Neural progenitor cell (in vitro differentiated cells): ENCODE measurements at regions not wholly inside any gene's neighbourhood (a gene's known extent, or its start where the extent isn't known, plus 50 kb on each side); places are given as distances from the start of the nearest gene placed in this dataset.
"Not testable (repeated sequence)": the region's sequence is repeated elsewhere in the genome, so short reads cannot be mapped to it uniquely, and the experiment has no call there.

ENCODE experiments used
- DNase-seq: peaks from one replicate; pipeline ENCODE4 v3.0.0-alpha.2; 2016; ENCODE audit warnings: low spot score
- H2AFZ ChIP-seq: fragments of 200-600 bp; sonication (generic); replicated peaks from 2 replicates; pipeline ENCODE4 v1.6.1; 2016; ENCODE audit warnings: antibody characterized with exemption
- H3F3A ChIP-seq: fragments of 200-600 bp; sonication (generic); 2 replicates; pipeline ENCODE4 v1.6.1; 2016; ENCODE audit warnings: antibody characterized with exemption, low read depth
- H3K27ac ChIP-seq: fragments of 200-600 bp; sonication (generic); 2 replicates; pipeline ENCODE4 v1.5.1; 2016; ENCODE audit warnings: mild to moderate bottlenecking
- H3K27me3 ChIP-seq: fragments of 200-600 bp; sonication (generic); 2 replicates; pipeline ENCODE4 v1.6.1; 2016; ENCODE audit warnings: mild to moderate bottlenecking, moderate library complexity
- H3K36me3 ChIP-seq: fragments of 200-600 bp; sonication (generic); 2 replicates; pipeline ENCODE4 v1.5.1; 2016
- H3K4me1 ChIP-seq: fragments of 200-600 bp; sonication (generic); 2 replicates; pipeline ENCODE4 v1.6.1; 2016; ENCODE audit warnings: mixed run types
- H3K4me2 ChIP-seq: fragments of 200-600 bp; sonication (generic); 2 replicates; pipeline ENCODE4 v1.6.1; 2016
- H3K4me3 ChIP-seq: fragments of 200-600 bp; sonication (generic); 2 replicates; pipeline ENCODE4 v1.5.1; 2016
- H3K79me2 ChIP-seq: fragments of 200-600 bp; sonication (generic); 2 replicates; pipeline ENCODE4 v1.6.1; 2016; ENCODE audit warnings: low read depth
- H3K9ac ChIP-seq: fragments of 200-600 bp; sonication (generic); 2 replicates; pipeline ENCODE4 v1.6.1; 2016
- H3K9me3 ChIP-seq: fragments of 200-600 bp; sonication (generic); 2 replicates; pipeline ENCODE4 v1.5.1; 2016; ENCODE audit warnings: low read depth
- H4K20me1 ChIP-seq: fragments of 200-600 bp; sonication (generic); 2 replicates; pipeline ENCODE4 v1.6.1; 2016; ENCODE audit warnings: low read depth
- H3K27ac Mint-ChIP-seq: 3 replicates; pipeline ENCODE4 v1.8.0; 2021; ENCODE audit warnings: mixed read lengths
- H3K27me3 Mint-ChIP-seq: 2 replicates; pipeline ENCODE4 v1.8.0; 2022; ENCODE audit warnings: low read depth, mild to moderate bottlenecking, inconsistent platforms, moderate library complexity, mixed read lengths; ENCODE audit not compliant: insufficient read depth
- H3K36me3 Mint-ChIP-seq: 3 replicates; pipeline ENCODE4 v1.8.0; 2021; ENCODE audit warnings: mixed read lengths
- H3K4me1 Mint-ChIP-seq: 3 replicates; pipeline ENCODE4 v1.8.0; 2021; ENCODE audit warnings: mixed read lengths
- H3K4me3 Mint-ChIP-seq: 3 replicates; pipeline ENCODE4 v1.8.0; 2021; ENCODE audit warnings: mild to moderate bottlenecking, moderate library complexity, mixed read lengths
- H3K9me3 Mint-ChIP-seq: 3 replicates; pipeline ENCODE4 v1.8.0; 2020; ENCODE audit warnings: mixed read lengths
- CTCF ChIP-seq: fragments of 200-600 bp; sonication (generic); IDR thresholded peaks from 2 replicates; pipeline ENCODE4 v1.5.1; 2017; ENCODE audit warnings: antibody characterized with exemption, mild to moderate bottlenecking
- EZH2 ChIP-seq: fragments of 200-600 bp; sonication (generic); IDR thresholded peaks from 2 replicates; pipeline ENCODE4 v1.6.1; 2017; ENCODE audit warnings: antibody characterized with exemption, mild to moderate bottlenecking, moderate library complexity
- EZH2phosphoT487 ChIP-seq: fragments of 200-600 bp; sonication (generic); IDR thresholded peaks from 2 replicates; pipeline ENCODE4 v1.6.1; 2017; ENCODE audit warnings: antibody characterized with exemption

GRCh38 chr6:164045082-164045481, 630.6 kb downstream of the QKI start:
- peaks cover 22% of the 10 kb centered on the region for H3K9me3 Mint-ChIP-seq

GRCh38 chr6:164043656-164044055, 629.1 kb downstream of the QKI start:
- H3K36me3 ChIP-seq, H3F3A ChIP-seq, H3K4me3 Mint-ChIP-seq, H3K4me1 ChIP-seq, H3K27me3 ChIP-seq, H2AFZ ChIP-seq, H3K27me3 Mint-ChIP-seq, H3K4me3 ChIP-seq, H4K20me1 ChIP-seq, H3K27ac ChIP-seq, H3K4me2 ChIP-seq, DNase-seq, H3K36me3 Mint-ChIP-seq, H3K79me2 ChIP-seq, H3K9me3 ChIP-seq, H3K4me1 Mint-ChIP-seq, H3K27ac Mint-ChIP-seq, H3K9ac ChIP-seq: not testable (repeated sequence)
- H3K9me3 Mint-ChIP-seq = peaks cover 22% of the 10 kb centered on the region

More at GRCh38 chr6:164045082-164045481, 630.6 kb downstream of the QKI start:
- Mint-ChIP-seq H3K4me3 (no peak overlapping the region), H3K36me3 (peaks cover 5% of the 10 kb centered on the region), H3K4me1 (no peaks in the 10 kb centered on the region), H3K27me3 (peaks cover 4% of the 10 kb centered on the region), H3K27ac (no peak overlapping the region)
- TF ChIP-seq EZH2phosphoT487 (no peak), EZH2 (no peak), CTCF (no peak)
- no peaks in the 10 kb centered on the region for H3K79me2 ChIP-seq
- no peaks in the 10 kb centered on the region for H4K20me1 ChIP-seq
- no peak overlapping the region for H3K27ac ChIP-seq
- no peaks in the 10 kb centered on the region for H3K36me3 ChIP-seq
- H3K4me3 ChIP-seq = no peak overlapping the region
- no peak overlapping the region for H2AFZ ChIP-seq
- no peaks in the 10 kb centered on the region for H3K4me1 ChIP-seq
- DNase-seq = no peak
- no peak overlapping the region for H3K9ac ChIP-seq
- H3F3A ChIP-seq = no peaks in the 10 kb centered on the region
- no peaks in the 10 kb centered on the region for H3K27me3 ChIP-seq
- H3K4me2 ChIP-seq = no peak overlapping the region
- H3K9me3 ChIP-seq = peaks cover 5% of the 10 kb centered on the region

- Mint-ChIP-seq H3K27ac (no peak overlapping the region), H3K4me1 (peaks cover 3% of the 10 kb centered on the region), H3K9me3 (peaks cover 20% of the 10 kb centered on the region), H3K4me3 (no peak overlapping the region), H3K36me3 (peaks cover 5% of the 10 kb centered on the region), H3K27me3 (peaks cover 4% of the 10 kb centered on the region)
- no peaks in the 10 kb centered on the region for H3F3A ChIP-seq
- H3K27me3 ChIP-seq = no peaks in the 10 kb centered on the region
- no peak for DNase-seq
- TF ChIP-seq EZH2 = no peak
- no peak for TF ChIP-seq CTCF
- no peak for TF ChIP-seq EZH2phosphoT487
- no peak overlapping the region for H3K4me3 ChIP-seq
- H3K9me3 ChIP-seq = peaks cover 5% of the 10 kb centered on the region
- H3K27ac ChIP-seq = no peak overlapping the region
- no peak overlapping the region for H3K9ac ChIP-seq
- no peaks in the 10 kb centered on the region for H3K4me1 ChIP-seq
- H2AFZ ChIP-seq = no peak overlapping the region
- no peaks in the 10 kb centered on the region for H3K36me3 ChIP-seq
- no peaks in the 10 kb centered on the region for H3K79me2 ChIP-seq
- H4K20me1 ChIP-seq = no peaks in the 10 kb centered on the region
- H3K4me2 ChIP-seq = no peak overlapping the region
These were observed 627.7 kb downstream of the QKI start for GRCh38 chr6:164042212-164042611.

- H3K79me2 ChIP-seq = no peaks in the 10 kb centered on the region
- H3K4me2 ChIP-seq = no peak overlapping the region
- H3K4me3 ChIP-seq = no peak overlapping the region
- no peak for TF ChIP-seq CTCF
- no peak for TF ChIP-seq EZH2
- TF ChIP-seq EZH2phosphoT487 = no peak
- H3K4me1 ChIP-seq = no peaks in the 10 kb centered on the region
- H2AFZ ChIP-seq = no peak overlapping the region
- H3K27ac ChIP-seq = no peak overlapping the region
- no peak overlapping the region for H3K9ac ChIP-seq
- H4K20me1 ChIP-seq = no peaks in the 10 kb centered on the region
- Mint-ChIP-seq H3K36me3 (peaks cover 7% of the 10 kb centered on the region), H3K4me3 (no peak overlapping the region), H3K9me3 (peaks cover 20% of the 10 kb centered on the region), H3K27me3 (peaks cover 4% of the 10 kb centered on the region), H3K4me1 (peaks cover 3% of the 10 kb centered on the region), H3K27ac (no peak overlapping the region)
- H3K9me3 ChIP-seq = peaks cover 5% of the 10 kb centered on the region
- H3K36me3 ChIP-seq = no peaks in the 10 kb centered on the region
- H3F3A ChIP-seq = no peaks in the 10 kb centered on the region
- DNase-seq = no peak
- H3K27me3 ChIP-seq = no peaks in the 10 kb centered on the region
These were observed 626.5 kb downstream of the QKI start for GRCh38 chr6:164040994-164041393.
